Hepatocyte (in vitro differentiated cells): ENCODE measurements at regions not wholly inside any gene's neighbourhood (a gene's known extent, or its start where the extent isn't known, plus 50 kb on each side); places are given as distances from the start of the nearest gene placed in this dataset.

Experiments
- EZH2 ChIP-seq: fragments of 200-600 bp; sonication (generic); IDR thresholded peaks from 2 replicates; pipeline ENCODE4 v1.6.1; 2016; ENCODE audit warnings: antibody characterized with exemption, mild to moderate bottlenecking, borderline replicate concordance
- EZH2phosphoT487 ChIP-seq: fragments of 200-600 bp; sonication (generic); IDR thresholded peaks from one replicate; pipeline ENCODE4 v1.6.1; 2018; ENCODE audit warnings: antibody characterized with exemption, mild to moderate bottlenecking, low read depth, moderate library complexity; ENCODE audit not compliant: unreplicated experiment, severe bottlenecking
- TF ChIP-seq, protein P1 (sequence below): fragments of 200-600 bp; sonication (generic); IDR thresholded peaks from 2 replicates; pipeline ENCODE4 v1.5.1; 2016; ENCODE audit warnings: antibody characterized with exemption, mild to moderate bottlenecking; ENCODE audit not compliant: poor library complexity

DNA sequence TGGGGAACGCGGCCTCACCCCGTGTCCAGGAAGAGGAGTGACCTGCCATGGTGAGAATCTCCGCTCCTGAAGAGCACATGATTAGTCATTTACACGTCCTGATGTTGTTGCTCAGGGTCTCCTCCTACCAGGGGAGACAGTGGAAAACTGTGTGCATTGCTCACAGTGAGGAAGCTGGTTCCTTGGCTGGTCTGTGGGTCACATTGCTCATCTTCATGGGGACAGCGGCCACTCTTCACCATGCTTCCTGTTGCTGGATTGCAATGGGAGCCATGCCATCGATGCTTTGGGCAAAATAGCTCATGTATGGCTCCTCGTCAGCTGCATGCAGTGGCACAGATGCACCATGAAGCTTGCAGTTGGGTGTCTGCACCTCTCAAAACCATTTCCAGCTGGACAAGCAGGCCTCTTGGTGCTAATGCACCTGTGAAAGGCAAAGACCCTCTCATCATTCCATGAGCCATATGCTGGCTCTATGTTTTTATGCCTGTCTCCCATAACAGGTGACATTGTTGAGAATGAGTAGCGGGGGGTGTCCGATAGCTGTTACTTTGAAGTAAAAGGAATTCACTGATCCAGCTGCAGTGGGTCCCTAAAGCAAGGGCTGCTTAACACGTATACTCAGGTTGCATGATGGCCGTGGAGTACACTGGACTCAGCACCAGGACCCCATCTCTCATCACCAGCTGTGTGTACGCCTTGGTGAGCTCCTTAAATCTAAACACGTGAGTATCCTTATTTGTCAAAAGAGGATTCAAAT is 135.0 kb upstream of the ALKAL2 start:
- TF ChIP-seq EZH2phosphoT487 (no peak), EZH2 (no peak)
- TF ChIP-seq, protein P1, sequence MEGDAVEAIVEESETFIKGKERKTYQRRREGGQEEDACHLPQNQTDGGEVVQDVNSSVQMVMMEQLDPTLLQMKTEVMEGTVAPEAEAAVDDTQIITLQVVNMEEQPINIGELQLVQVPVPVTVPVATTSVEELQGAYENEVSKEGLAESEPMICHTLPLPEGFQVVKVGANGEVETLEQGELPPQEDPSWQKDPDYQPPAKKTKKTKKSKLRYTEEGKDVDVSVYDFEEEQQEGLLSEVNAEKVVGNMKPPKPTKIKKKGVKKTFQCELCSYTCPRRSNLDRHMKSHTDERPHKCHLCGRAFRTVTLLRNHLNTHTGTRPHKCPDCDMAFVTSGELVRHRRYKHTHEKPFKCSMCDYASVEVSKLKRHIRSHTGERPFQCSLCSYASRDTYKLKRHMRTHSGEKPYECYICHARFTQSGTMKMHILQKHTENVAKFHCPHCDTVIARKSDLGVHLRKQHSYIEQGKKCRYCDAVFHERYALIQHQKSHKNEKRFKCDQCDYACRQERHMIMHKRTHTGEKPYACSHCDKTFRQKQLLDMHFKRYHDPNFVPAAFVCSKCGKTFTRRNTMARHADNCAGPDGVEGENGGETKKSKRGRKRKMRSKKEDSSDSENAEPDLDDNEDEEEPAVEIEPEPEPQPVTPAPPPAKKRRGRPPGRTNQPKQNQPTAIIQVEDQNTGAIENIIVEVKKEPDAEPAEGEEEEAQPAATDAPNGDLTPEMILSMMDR, result no peak
